Caco-2 (cell line): ENCODE measurements at regions not wholly inside any gene's neighbourhood (a gene's known extent, or its start where the extent isn't known, plus 50 kb on each side); places are given as distances from the start of the nearest gene placed in this dataset.

ENCODE experiments used
- BruUV-seq: library from RNA; stranded (reverse); fragments of 400-500 nt; replicated peaks from 2 replicates; lab custom pipeline; 2021; lab: Mats Ljungman, UMichigan
- CTCF ChIA-PET: fragments of 300-600 bp; sonication (Branson Sonifier 250); formaldehyde crosslinking; loops from one replicate; lab custom pipeline; 2022; ENCODE audit warnings: antibody characterized with exemption; lab: Charles Lee
- POLR2A ChIA-PET: fragments of 300-600 bp; sonication (Branson Sonifier 250); formaldehyde crosslinking; loops from one replicate; lab custom pipeline; 2022; ENCODE audit warnings: antibody characterized with exemption; lab: Charles Lee
- DNase-seq, 2 experiments: peaks; one replicate each; pipeline versions ENCODE4 v3.0.0 to v3.0.0-alpha.2; 2020 to 2022
- H3K27me3 ChIP-seq: replicated peaks from 2 replicates; pipeline ENCODE4 v1.6.0; 2011; ENCODE audit warnings: low read length; ENCODE audit not compliant: control insufficient read depth, insufficient read depth
- H3K36me3 ChIP-seq: 2 replicates; pipeline ENCODE4 v1.5.1; 2011; ENCODE audit warnings: low read length; ENCODE audit not compliant: control insufficient read depth, insufficient read depth
- H3K4me1 ChIP-seq: fragments of 250-450 bp; sonication (Bioruptor Pico); 2 replicates; pipeline ENCODE4 v1.5.1; 2020; ENCODE audit warnings: mild to moderate bottlenecking
- H3K4me3 ChIP-seq: 2 replicates; pipeline ENCODE4 v1.5.1; 2011; ENCODE audit warnings: low read depth, mild to moderate bottlenecking, control low read depth, low read length
- H3K9me3 ChIP-seq: fragments of 250-450 bp; sonication (Bioruptor Pico); 2 replicates; pipeline ENCODE4 v1.5.1; 2020; ENCODE audit warnings: mild to moderate bottlenecking, moderate library complexity
- H3K27ac Mint-ChIP-seq: one replicate; pipeline ENCODE4 v1.8.0; 2022; ENCODE audit warnings: mixed read lengths; ENCODE audit not compliant: unreplicated experiment
- H3K27me3 Mint-ChIP-seq: one replicate; pipeline ENCODE4 v1.8.0; 2022; ENCODE audit warnings: mixed read lengths; ENCODE audit not compliant: insufficient read depth, unreplicated experiment
- H3K36me3 Mint-ChIP-seq: one replicate; pipeline ENCODE4 v1.8.0; 2022; ENCODE audit warnings: mild to moderate bottlenecking, mixed read lengths; ENCODE audit not compliant: insufficient read depth, unreplicated experiment
- H3K4me1 Mint-ChIP-seq: one replicate; pipeline ENCODE4 v1.8.0; 2022; ENCODE audit warnings: low read depth, mixed read lengths; ENCODE audit not compliant: unreplicated experiment
- H3K4me3 Mint-ChIP-seq: one replicate; pipeline ENCODE4 v1.8.0; 2022; ENCODE audit warnings: mild to moderate bottlenecking, moderate library complexity, mixed read lengths; ENCODE audit not compliant: unreplicated experiment
- H3K9me3 Mint-ChIP-seq: one replicate; pipeline ENCODE4 v1.8.0; 2022; ENCODE audit warnings: mixed read lengths; ENCODE audit not compliant: unreplicated experiment
- CTCF ChIP-seq, 2 experiments: fragments of 200-600 bp in 1 of 2; IDR thresholded peaks; 1 replicate in 1 of 2; 2 replicates in 1 of 2; pipeline versions ENCODE4 v1.5.1 to v1.8.0; 2011 to 2022; ENCODE audit warnings: antibody characterized with exemption in 1 of 2, control low read depth in 1 of 2, inconsistent platforms in 1 of 2, low read depth in 1 of 2, low read length in 1 of 2, mild to moderate bottlenecking in 1 of 2, moderate library complexity in 1 of 2; ENCODE audit not compliant: insufficient read depth in 1 of 2, severe bottlenecking in 1 of 2, unreplicated experiment in 1 of 2
- intact Hi-C: fragments of 100-400 bp; cut with micrococcal nuclease; formaldehyde crosslinking; loops from one replicate; pipeline ENCODE4 v1.10.0; 2022; ENCODE audit not compliant: unreplicated experiment

- DNase-seq: no peak
- Mint-ChIP-seq H3K9me3 (no peaks in the 10 kb centered on the region), H3K36me3 (no peaks in the 10 kb centered on the region), H3K27me3 (peaks cover 20% of the 10 kb centered on the region), H3K27ac (no peak overlapping the region), H3K4me3 (no peak overlapping the region), H3K4me1 (no peaks in the 10 kb centered on the region)
- intact Hi-C loops: no loop called here
- H3K4me1 ChIP-seq: no peaks in the 10 kb centered on the region
- no peak overlapping the region for H3K4me3 ChIP-seq
- no peaks in the 10 kb centered on the region for H3K9me3 ChIP-seq
- no peaks in the 10 kb centered on the region; the same call in none of the 2 replicates for H3K27me3 ChIP-seq
- CTCF ChIA-PET: interaction anchor here (0.6 kb wide), 1 partner anchor 75 kb away, joined by 3 read pairs; no protein-coding TSS in a partner anchor
- no TSS peak for BruUV-seq
- H3K36me3 ChIP-seq: no peaks in the 10 kb centered on the region
- POLR2A ChIA-PET: no interaction called here
- no peak for TF ChIP-seq CTCF (IDR thresholded peaks at IDR 0.05; ENCODE audit: insufficient read depth in 1 of 2, low read depth in 1 of 2, low read length in 1 of 2, severe bottlenecking in 1 of 2, unreplicated experiment in 1 of 2)
Measured at GRCh38 chr5:155103146-155103545, 89.6 kb downstream of the KIF4B start.

GRCh38 chr5:155104441-155104840 is 90.9 kb downstream of the KIF4B start:
- no peak for TF ChIP-seq CTCF (IDR thresholded peaks at IDR 0.05; ENCODE audit: insufficient read depth in 1 of 2, low read depth in 1 of 2, low read length in 1 of 2, severe bottlenecking in 1 of 2, unreplicated experiment in 1 of 2)
- intact Hi-C loops: no loop called here
- CTCF ChIA-PET: no interaction called here
- H3K9me3 ChIP-seq: no peaks in the 10 kb centered on the region
- POLR2A ChIA-PET: no interaction called here
- no peaks in the 10 kb centered on the region for H3K36me3 ChIP-seq
- Mint-ChIP-seq H3K4me3 (no peak overlapping the region), H3K4me1 (no peaks in the 10 kb centered on the region), H3K36me3 (no peaks in the 10 kb centered on the region), H3K27ac (no peak overlapping the region), H3K9me3 (no peaks in the 10 kb centered on the region), H3K27me3 (peaks cover 16% of the 10 kb centered on the region)
- no peak overlapping the region for H3K4me3 ChIP-seq
- no peaks in the 10 kb centered on the region; the same call in none of the 2 replicates for H3K27me3 ChIP-seq
- DNase-seq: no peak
- no TSS peak for BruUV-seq
- H3K4me1 ChIP-seq: no peaks in the 10 kb centered on the region

- ChIA-PET POLR2A (no interaction called here), CTCF (no interaction called here)
- H3K36me3 ChIP-seq: no peaks in the 10 kb centered on the region
- Mint-ChIP-seq H3K4me1 (no peaks in the 10 kb centered on the region), H3K36me3 (no peaks in the 10 kb centered on the region), H3K27me3 (peaks cover 14% of the 10 kb centered on the region), H3K4me3 (no peak overlapping the region), H3K27ac (no peak overlapping the region), H3K9me3 (no peaks in the 10 kb centered on the region)
- H3K9me3 ChIP-seq: no peaks in the 10 kb centered on the region
- no peak for TF ChIP-seq CTCF (IDR thresholded peaks at IDR 0.05; ENCODE audit: insufficient read depth in 1 of 2, low read depth in 1 of 2, low read length in 1 of 2, severe bottlenecking in 1 of 2, unreplicated experiment in 1 of 2)
- BruUV-seq: no TSS peak
- no peak overlapping the region for H3K4me3 ChIP-seq
- DNase-seq: no peak
- intact Hi-C loops: no loop called here
- H3K4me1 ChIP-seq: no peaks in the 10 kb centered on the region
- H3K27me3 ChIP-seq: no peaks in the 10 kb centered on the region; the same call in 1 of the 2 replicates
Measured at GRCh38 chr5:155106221-155106620, 92.7 kb downstream of the KIF4B start.
